HepG2 (cell line): ENCODE measurements at regions not wholly inside any gene's neighbourhood (a gene's known extent, or its start where the extent isn't known, plus 50 kb on each side); places are given as distances from the start of the nearest gene placed in this dataset.

Source experiments
- ATAC-seq: fragments of 200-7000 bp; cut with Tn5 transposase; 3 replicates; pipeline ENCODE4 v1.9.1; 2020; ENCODE audit warnings: mild to moderate bottlenecking, moderate library complexity
- BruUV-seq: library from RNA; stranded (reverse); fragments of 400-500 nt; replicated peaks from 2 replicates; lab custom pipeline; 2021; lab: Mats Ljungman, UMichigan
- CTCF ChIA-PET: fragments of 300-600 bp; formaldehyde crosslinking; extraction: SDS; loops from one replicate; lab custom pipeline; 2021; ENCODE audit warnings: low total read pairs, inconsistent platforms, low intra/inter-chr PET ratio; lab: Yijun Ruan, JAX
- POLR2A ChIA-PET: fragments of 350-600 bp; sonication (Branson Sonifier 250); formaldehyde crosslinking; loops from one replicate; lab custom pipeline; 2020; ENCODE audit warnings: antibody characterized with exemption, inconsistent platforms; lab: Yijun Ruan, JAX
- DNase-seq: peaks from one replicate; pipeline ENCODE4 v3.0.0-alpha.2; 2015; ENCODE audit warnings: low spot score
- FAIRE-seq: peaks from 3 replicates; lab custom pipeline; 2011; peaks lifted over from hg19 to GRCh38; lab: Jason Lieb, UNC
- H2AFZ ChIP-seq: one replicate; pipeline ENCODE4 v1.6.1; 2011; ENCODE audit warnings: low read length, inconsistent platforms
- H3K27ac ChIP-seq: fragments of 300-600 bp; 3 replicates; pipeline ENCODE4 v1.8.0; 2011; ENCODE audit warnings: mixed run types, mild to moderate bottlenecking, mixed read lengths, low read length, inconsistent platforms; ENCODE audit not compliant: insufficient read depth; ENCODE audit errors: extremely low read length
- H3K27me3 ChIP-seq, 2 experiments: fragments of 200-600 bp in 1 of 2; 2 replicates in 1 of 2; 3 replicates in 1 of 2; pipeline versions ENCODE4 v1.6.0 to v1.8.0; 2011; ENCODE audit warnings: low read length in 2 of 2, mild to moderate bottlenecking in 2 of 2, moderate library complexity in 2 of 2, inconsistent platforms in 1 of 2; ENCODE audit not compliant: insufficient read depth in 2 of 2, control insufficient read depth in 1 of 2
- H3K36me3 ChIP-seq, 2 experiments: fragments of 200-600 bp in 1 of 2; replicated peaks in 1 of 2; 2 replicates in 1 of 2; 3 replicates in 1 of 2; pipeline versions ENCODE4 v1.5.1 to v1.8.0; 2011; ENCODE audit warnings: low read length in 2 of 2, inconsistent platforms in 1 of 2; ENCODE audit not compliant: insufficient read depth in 2 of 2, control insufficient read depth in 1 of 2
- H3K4me1 ChIP-seq: 2 replicates; pipeline ENCODE4 v1.5.1; 2012; ENCODE audit warnings: low read length, inconsistent platforms; ENCODE audit not compliant: insufficient read depth
- H3K4me2 ChIP-seq: 2 replicates; pipeline ENCODE4 v1.6.0; 2011; ENCODE audit warnings: low read depth, low read length, inconsistent platforms
- H3K4me3 ChIP-seq, 3 experiments: fragments of 200-600 bp in 1 of 3; sonication (generic), shearing (Covaris generic) in 1 of 3; replicated peaks in 1 of 3; 2 replicates each; pipeline ENCODE4 v1.5.1; 2011 to 2016; ENCODE audit warnings: low read length in 3 of 3, inconsistent platforms in 2 of 3, low read depth in 2 of 3, mild to moderate bottlenecking in 2 of 3, control low read depth in 1 of 3, mixed read lengths in 1 of 3; ENCODE audit not compliant: insufficient read depth in 1 of 3
- H3K79me2 ChIP-seq: one replicate; pipeline ENCODE4 v1.6.1; 2011; ENCODE audit warnings: low read length, inconsistent platforms; ENCODE audit not compliant: insufficient read depth
- H3K9ac ChIP-seq: 2 replicates; pipeline ENCODE4 v1.6.0; 2011; ENCODE audit warnings: mild to moderate bottlenecking, low read depth, low read length, inconsistent platforms; ENCODE audit not compliant: insufficient read depth
- H3K9me3 ChIP-seq: 2 replicates; pipeline ENCODE4 v1.5.1; 2012; ENCODE audit warnings: mild to moderate bottlenecking, low read length
- H4K20me1 ChIP-seq: 2 replicates; pipeline ENCODE4 v1.6.0; 2011; ENCODE audit warnings: inconsistent platforms, mild to moderate bottlenecking, low read length, moderate library complexity; ENCODE audit not compliant: insufficient read depth
- ATM ChIP-seq: fragments of 450-650 bp; IDR thresholded peaks from 2 replicates; pipeline ENCODE4 v1.7.1; 2017; ENCODE audit warnings: mild to moderate bottlenecking, borderline replicate concordance
- CCAR2 ChIP-seq: fragments of 200-400 bp; formaldehyde crosslinking; optimal IDR thresholded peaks from 2 replicates; pipeline ENCODE3; 2018; ENCODE audit warnings: low read depth, mild to moderate bottlenecking, low read length, moderate library complexity
- DR1 ChIP-seq: sonication (generic); formaldehyde crosslinking; IDR thresholded peaks from 2 replicates; pipeline ENCODE4 v1.8.0; 2021; ENCODE audit warnings: mild to moderate bottlenecking, missing genetic modification reagents, inconsistent platforms
- FOXA1 ChIP-seq, 2 experiments: fragments of 450-650 bp in 1 of 2; sonication (generic) in 1 of 2; formaldehyde crosslinking in 1 of 2; IDR thresholded peaks; 2 replicates each; pipeline versions ENCODE4 v1.4.0 to v1.6.1; 2016 to 2020; ENCODE audit warnings: missing genetic modification reagents in 1 of 2
- FOXA3 ChIP-seq: IDR thresholded peaks from 2 replicates; pipeline ENCODE4 v1.6.1; 2016; ENCODE audit warnings: missing genetic modification reagents, missing compliant biosample characterization
- NR1H2 ChIP-seq: sonication (generic); formaldehyde crosslinking; IDR thresholded peaks from 2 replicates; pipeline ENCODE4 v1.8.1; 2022; ENCODE audit warnings: low read depth, missing genetic modification reagents, borderline replicate concordance
- NRL ChIP-seq: sonication (generic); formaldehyde crosslinking; IDR thresholded peaks from 2 replicates; pipeline ENCODE4 v1.5.0; 2020; ENCODE audit warnings: missing genetic modification reagents, mild to moderate bottlenecking, moderate library complexity, borderline replicate concordance
- SAP130 ChIP-seq: IDR thresholded peaks from 2 replicates; pipeline ENCODE4 v1.6.1; 2016; ENCODE audit warnings: low read depth
- SATB2 ChIP-seq: sonication (generic); formaldehyde crosslinking; IDR thresholded peaks from 2 replicates; pipeline ENCODE4 v1.5.0; 2020; ENCODE audit warnings: missing genetic modification reagents
- TEAD2 ChIP-seq: sonication (generic); formaldehyde crosslinking; IDR thresholded peaks from 2 replicates; pipeline ENCODE4 v1.9.0; 2021; ENCODE audit warnings: missing genetic modification reagents
- U2AF2 ChIP-seq: fragments of 200-400 bp; formaldehyde crosslinking; IDR thresholded peaks from 2 replicates; pipeline ENCODE4 v1.6.1; 2017; ENCODE audit warnings: low read depth, mild to moderate bottlenecking, low read length
- ZFY ChIP-seq: sonication (generic); formaldehyde crosslinking; IDR thresholded peaks from 2 replicates; pipeline ENCODE4 v1.4.0; 2020; ENCODE audit warnings: missing genetic modification reagents
- ZFYVE20 ChIP-seq: sonication (generic); formaldehyde crosslinking; IDR thresholded peaks from 2 replicates; pipeline ENCODE4 v1.8.0; 2023; ENCODE audit warnings: low read depth, mild to moderate bottlenecking, moderate library complexity, missing genetic modification reagents, borderline replicate concordance
- ZNF20 ChIP-seq: sonication (generic); formaldehyde crosslinking; IDR thresholded peaks from 2 replicates; pipeline ENCODE4 v1.4.0; 2020; ENCODE audit warnings: mild to moderate bottlenecking, moderate library complexity, missing genetic modification reagents
- ZNF30 ChIP-seq: sonication (generic); formaldehyde crosslinking; IDR thresholded peaks from 2 replicates; pipeline ENCODE4 v1.5.0; 2020; ENCODE audit warnings: mild to moderate bottlenecking, missing genetic modification reagents
- ZNF557 ChIP-seq: sonication (generic); formaldehyde crosslinking; IDR thresholded peaks from 2 replicates; pipeline ENCODE4 v1.4.0; 2020; ENCODE audit warnings: missing genetic modification reagents
- ZNF567 ChIP-seq: sonication (generic); formaldehyde crosslinking; IDR thresholded peaks from 2 replicates; pipeline ENCODE4 v1.8.1; 2023; ENCODE audit warnings: mild to moderate bottlenecking, missing genetic modification reagents, borderline replicate concordance
- ZNF577 ChIP-seq: sonication (generic); formaldehyde crosslinking; IDR thresholded peaks from 2 replicates; pipeline ENCODE4 v1.4.0; 2020; ENCODE audit warnings: mild to moderate bottlenecking, low read depth, missing genetic modification reagents, borderline replicate concordance
- ZNF776 ChIP-seq: sonication (generic); formaldehyde crosslinking; IDR thresholded peaks from 2 replicates; pipeline ENCODE4 v1.4.0; 2020; ENCODE audit warnings: mild to moderate bottlenecking, missing genetic modification reagents
- WGBS: methylation state at CpG from one replicate; pipeline ENCODE4 v1.1.6; 2017; ENCODE audit warnings: low lambda C conversion rate; 5-methylcytosine and 5-hydroxymethylcytosine counted together
- in situ Hi-C: cut with HindIII; loops from 2 replicates; pipeline ENCODE4 v1.10.0; 2017; ENCODE audit warnings: low pct_unique_long_range_greater_than_20kb; ENCODE audit not compliant: extremely low pct_ligation_motif_present
- intact Hi-C: fragments of 100-400 bp; cut with micrococcal nuclease; formaldehyde crosslinking; loops from one replicate; pipeline ENCODE4 v1.10.0; 2022; ENCODE audit not compliant: unreplicated experiment
- TF ChIP-seq, protein P1 (sequence below): IDR thresholded peaks from 2 replicates; pipeline ENCODE4 v1.6.1; 2016; ENCODE audit warnings: mild to moderate bottlenecking

DNA sequence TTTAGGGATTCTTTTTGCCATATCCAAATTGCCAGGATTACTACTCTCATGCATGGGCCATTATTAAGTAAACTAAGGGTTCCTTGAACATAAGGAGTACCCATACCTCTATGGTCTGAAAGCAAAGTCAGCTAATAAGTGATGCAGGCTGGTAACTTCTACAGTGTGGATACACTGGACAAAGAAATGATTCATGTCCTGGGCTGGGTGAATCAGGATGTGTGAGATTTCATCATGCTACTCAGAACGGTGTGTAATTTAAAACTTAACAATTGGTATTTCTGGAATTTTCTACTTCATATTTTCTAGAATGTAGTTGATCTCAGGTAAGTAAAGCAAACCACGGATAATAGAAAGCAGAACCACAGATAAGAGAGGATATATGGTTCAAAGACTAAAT, 428.8 kb downstream of the CHSY3 start:
- Histone ChIP-seq H3K27ac (no peak overlapping the region), H3K4me2 (no peak overlapping the region), H3K4me1 (no peaks in the 10 kb centered on the region), H4K20me1 (no peaks in the 10 kb centered on the region), H3K9ac (no peak overlapping the region), H3K36me3 (no peaks in the 10 kb centered on the region), H3K27me3 (no peaks in the 10 kb centered on the region), H2AFZ (no peak overlapping the region), H3K79me2 (no peaks in the 10 kb centered on the region), H3K9me3 (peaks cover 58% of the 10 kb centered on the region), H3K4me3 (no peak overlapping the region)
- FAIRE-seq = no peak
- WGBS = 0% methylated on average over 2 of the region's 2 CpGs
- in situ Hi-C loops = no loop called here
- DNase-seq = no peak
- ChIA-PET CTCF (no interaction called here), POLR2A (no interaction called here)
- BruUV-seq = no TSS peak
- intact Hi-C loops = no loop called here
- ATAC-seq = no peak
- no peak for TF ChIP-seq U2AF2
- TF ChIP-seq ZFYVE20 (CRISPR knock-in tag) = no peak
- no peak for TF ChIP-seq NRL (CRISPR knock-in tag)
- no peak for TF ChIP-seq ZNF30
- TF ChIP-seq ZNF20 (CRISPR knock-in tag) = no peak
- TF ChIP-seq ATM = no peak
- no peak for TF ChIP-seq FOXA3
- TF ChIP-seq TEAD2 (CRISPR knock-in tag) = no peak
- TF ChIP-seq SATB2 (CRISPR knock-in tag) = no peak
- TF ChIP-seq CCAR2 = no peak
- TF ChIP-seq DR1 = no peak
- no peak for TF ChIP-seq FOXA1 (IDR thresholded peaks at IDR 0.05)
- no peak for TF ChIP-seq FOXA1 (CRISPR knock-in tag; IDR thresholded peaks at IDR 0.05)
- no peak for TF ChIP-seq ZNF776 (CRISPR knock-in tag)
- TF ChIP-seq ZNF577 = no peak
- TF ChIP-seq ZNF557 = no peak
- no peak for TF ChIP-seq NR1H2 (CRISPR knock-in tag)
- TF ChIP-seq, protein P1, sequence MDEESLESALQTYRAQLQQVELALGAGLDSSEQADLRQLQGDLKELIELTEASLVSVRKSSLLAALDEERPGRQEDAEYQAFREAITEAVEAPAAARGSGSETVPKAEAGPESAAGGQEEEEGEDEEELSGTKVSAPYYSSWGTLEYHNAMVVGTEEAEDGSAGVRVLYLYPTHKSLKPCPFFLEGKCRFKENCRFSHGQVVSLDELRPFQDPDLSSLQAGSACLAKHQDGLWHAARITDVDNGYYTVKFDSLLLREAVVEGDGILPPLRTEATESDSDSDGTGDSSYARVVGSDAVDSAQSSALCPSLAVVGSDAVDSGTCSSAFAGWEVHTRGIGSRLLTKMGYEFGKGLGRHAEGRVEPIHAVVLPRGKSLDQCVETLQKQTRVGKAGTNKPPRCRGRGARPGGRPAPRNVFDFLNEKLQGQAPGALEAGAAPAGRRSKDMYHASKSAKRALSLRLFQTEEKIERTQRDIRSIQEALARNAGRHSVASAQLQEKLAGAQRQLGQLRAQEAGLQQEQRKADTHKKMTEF (CRISPR knock-in tag) = no peak
- TF ChIP-seq ZFY (CRISPR knock-in tag) = no peak
- TF ChIP-seq ZNF567 (CRISPR knock-in tag) = no peak
- no peak for TF ChIP-seq SAP130 (CRISPR knock-in tag)
